HEK293 (cell line): ENCODE measurements at regions not wholly inside any gene's neighbourhood (a gene's known extent, or its start where the extent isn't known, plus 50 kb on each side); places are given as distances from the start of the nearest gene placed in this dataset.

Source experiments
- ZNF37A ChIP-seq: fragments of 450-650 bp; IDR thresholded peaks from 2 replicates; pipeline ENCODE4 v1.5.1; 2018; ENCODE audit warnings: missing biosample characterization, missing genetic modification characterization
- TF ChIP-seq, protein P1 (sequence below): fragments of 450-650 bp; formaldehyde crosslinking; IDR thresholded peaks from 2 replicates; pipeline ENCODE4 v1.5.1; 2016; ENCODE audit warnings: missing biosample characterization, missing genetic modification characterization

DNA sequence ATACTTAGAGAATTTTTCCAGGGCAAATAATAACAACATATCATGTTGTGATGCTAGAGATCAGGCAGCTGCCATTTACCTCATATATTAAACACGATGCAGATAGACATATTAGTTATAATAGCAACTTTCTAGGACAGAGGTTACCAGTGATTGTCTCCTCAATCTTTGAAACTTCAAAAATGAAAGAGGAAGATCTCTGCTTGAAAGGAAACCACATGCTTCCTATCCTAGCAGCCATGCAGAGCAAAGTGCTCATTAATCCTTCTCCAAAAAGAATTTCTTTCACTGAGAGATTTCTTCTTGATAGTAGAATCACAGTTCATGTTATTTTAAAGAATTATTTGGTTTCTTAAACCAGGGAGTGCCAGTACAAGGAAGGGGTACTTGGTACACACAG is 317.2 kb downstream of the CPS1 start:
- TF ChIP-seq ZNF37A (tag by site-specific recombination): no peak
- TF ChIP-seq, protein P1, sequence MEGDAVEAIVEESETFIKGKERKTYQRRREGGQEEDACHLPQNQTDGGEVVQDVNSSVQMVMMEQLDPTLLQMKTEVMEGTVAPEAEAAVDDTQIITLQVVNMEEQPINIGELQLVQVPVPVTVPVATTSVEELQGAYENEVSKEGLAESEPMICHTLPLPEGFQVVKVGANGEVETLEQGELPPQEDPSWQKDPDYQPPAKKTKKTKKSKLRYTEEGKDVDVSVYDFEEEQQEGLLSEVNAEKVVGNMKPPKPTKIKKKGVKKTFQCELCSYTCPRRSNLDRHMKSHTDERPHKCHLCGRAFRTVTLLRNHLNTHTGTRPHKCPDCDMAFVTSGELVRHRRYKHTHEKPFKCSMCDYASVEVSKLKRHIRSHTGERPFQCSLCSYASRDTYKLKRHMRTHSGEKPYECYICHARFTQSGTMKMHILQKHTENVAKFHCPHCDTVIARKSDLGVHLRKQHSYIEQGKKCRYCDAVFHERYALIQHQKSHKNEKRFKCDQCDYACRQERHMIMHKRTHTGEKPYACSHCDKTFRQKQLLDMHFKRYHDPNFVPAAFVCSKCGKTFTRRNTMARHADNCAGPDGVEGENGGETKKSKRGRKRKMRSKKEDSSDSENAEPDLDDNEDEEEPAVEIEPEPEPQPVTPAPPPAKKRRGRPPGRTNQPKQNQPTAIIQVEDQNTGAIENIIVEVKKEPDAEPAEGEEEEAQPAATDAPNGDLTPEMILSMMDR (tag by site-specific recombination): no peak
